Neural cell (in vitro differentiated cells): ENCODE measurements at regions not wholly inside any gene's neighbourhood (a gene's known extent, or its start where the extent isn't known, plus 50 kb on each side); places are given as distances from the start of the nearest gene placed in this dataset.

Experiments used
- H2AFZ ChIP-seq: fragments of 200-600, 300-800 bp; sonication (generic), shearing (Covaris generic); 2 replicates; pipeline ENCODE4 v1.6.0; 2014; ENCODE audit warnings: low read depth, mild to moderate bottlenecking, antibody characterized with exemption, low read length, moderate library complexity
- H3F3A ChIP-seq: fragments of 200-600 bp; shearing (Covaris generic); 2 replicates; pipeline ENCODE4 v1.6.1; 2016; ENCODE audit warnings: mild to moderate bottlenecking, moderate library complexity, mixed read lengths, antibody characterized with exemption, low read length; ENCODE audit not compliant: insufficient read depth, poor library complexity, severe bottlenecking
- H3K27ac ChIP-seq: fragments of 200-600, 300-800 bp; sonication (generic), shearing (Covaris generic); 2 replicates; pipeline ENCODE4 v1.5.1; 2014; ENCODE audit warnings: mild to moderate bottlenecking, low read length, moderate library complexity
- H3K27me3 ChIP-seq: fragments of 300-800, 200-600 bp; sonication (generic), shearing (Covaris generic); 2 replicates; pipeline ENCODE4 v1.6.0; 2014; ENCODE audit warnings: mild to moderate bottlenecking, low read depth, low read length, moderate library complexity; ENCODE audit not compliant: insufficient read depth
- H3K36me3 ChIP-seq: fragments of 300-800, 200-600 bp; sonication (generic), shearing (Covaris generic); 2 replicates; pipeline ENCODE4 v1.5.1; 2014; ENCODE audit warnings: mild to moderate bottlenecking, antibody characterized with exemption, low read length, moderate library complexity; ENCODE audit not compliant: insufficient read depth
- H3K4me2 ChIP-seq: fragments of 300-800, 200-600 bp; sonication (generic), shearing (Covaris generic); 2 replicates; pipeline ENCODE4 v1.6.0; 2014; ENCODE audit warnings: mild to moderate bottlenecking, low read length
- H3K4me3 ChIP-seq: fragments of 300-800, 200-600 bp; sonication (generic), shearing (Covaris generic); 2 replicates; pipeline ENCODE4 v1.5.1; 2014; ENCODE audit warnings: mild to moderate bottlenecking, low read length, moderate library complexity
- H3K79me2 ChIP-seq: fragments of 200-600 bp; shearing (Covaris generic); replicated peaks from 2 replicates; pipeline ENCODE4 v1.6.0; 2014; ENCODE audit warnings: mild to moderate bottlenecking, low read length, moderate library complexity; ENCODE audit not compliant: insufficient read depth
- H3K9ac ChIP-seq: fragments of 300-800, 200-600 bp; sonication (generic), shearing (Covaris generic); 2 replicates; pipeline ENCODE4 v1.6.1; 2016; ENCODE audit warnings: mild to moderate bottlenecking, low read length, mixed read lengths
- H3K9me2 ChIP-seq: fragments of 200-600 bp; shearing (Covaris generic); 2 replicates; pipeline ENCODE4 v1.6.1; 2016; ENCODE audit warnings: mild to moderate bottlenecking, low read length, mixed read lengths; ENCODE audit not compliant: insufficient read depth
- H3K9me3 ChIP-seq: fragments of 200-600, 300-800 bp; sonication (generic), shearing (Covaris generic); 2 replicates; pipeline ENCODE4 v1.6.1; 2016; ENCODE audit warnings: mild to moderate bottlenecking, mixed run types, low read length, moderate library complexity, mixed read lengths
- H4K20me1 ChIP-seq: fragments of 200-600 bp; shearing (Covaris generic); 2 replicates; pipeline ENCODE4 v1.6.1; 2016; ENCODE audit warnings: mild to moderate bottlenecking, mixed run types; ENCODE audit not compliant: insufficient read depth
- EP300 ChIP-seq: fragments of 450-650 bp; conservative IDR thresholded peaks from 2 replicates; pipeline ENCODE4 v1.6.1; 2014; ENCODE audit warnings: antibody characterized with exemption, mild to moderate bottlenecking, moderate library complexity; ENCODE audit not compliant: poor library complexity, severe bottlenecking
- EZH2 ChIP-seq: fragments of 200-600, 300-800 bp; shearing (Covaris generic), sonication (generic); IDR thresholded peaks from 2 replicates; pipeline ENCODE4 v1.6.1; 2014; ENCODE audit warnings: antibody characterized with exemption, low read length, borderline replicate concordance, mild to moderate bottlenecking; ENCODE audit not compliant: insufficient read depth, poor library complexity, severe bottlenecking
- MXI1 ChIP-seq: fragments of 450-650 bp; conservative IDR thresholded peaks from 2 replicates; pipeline ENCODE4 v1.6.1; 2014; ENCODE audit warnings: antibody characterized with exemption, mild to moderate bottlenecking; ENCODE audit not compliant: poor library complexity, severe bottlenecking
- POLR2AphosphoS5 ChIP-seq: IDR thresholded peaks from 2 replicates; pipeline ENCODE4 v1.6.1; 2012
- RAD21 ChIP-seq: fragments of 450-650 bp; conservative IDR thresholded peaks from 2 replicates; pipeline ENCODE4 v1.6.1; 2014; ENCODE audit warnings: antibody characterized with exemption, mild to moderate bottlenecking, moderate library complexity
- SMC3 ChIP-seq: fragments of 450-650 bp; conservative IDR thresholded peaks from 2 replicates; pipeline ENCODE4 v1.6.1; 2014; ENCODE audit warnings: antibody characterized with exemption, mild to moderate bottlenecking, moderate library complexity; ENCODE audit not compliant: poor library complexity
- TAF1 ChIP-seq: IDR thresholded peaks from 2 replicates; pipeline ENCODE4 v1.6.1; 2012; ENCODE audit warnings: low read depth
- TF ChIP-seq, protein P1 (sequence below): fragments of 450-650 bp; IDR thresholded peaks from 2 replicates; pipeline ENCODE4 v1.5.1; 2014; ENCODE audit warnings: antibody characterized with exemption, mild to moderate bottlenecking, moderate library complexity; ENCODE audit not compliant: poor library complexity, severe bottlenecking
- TF ChIP-seq, protein P2 (sequence below): IDR thresholded peaks from 2 replicates; pipeline ENCODE4 v1.6.1; 2012; ENCODE audit warnings: borderline replicate concordance

DNA sequence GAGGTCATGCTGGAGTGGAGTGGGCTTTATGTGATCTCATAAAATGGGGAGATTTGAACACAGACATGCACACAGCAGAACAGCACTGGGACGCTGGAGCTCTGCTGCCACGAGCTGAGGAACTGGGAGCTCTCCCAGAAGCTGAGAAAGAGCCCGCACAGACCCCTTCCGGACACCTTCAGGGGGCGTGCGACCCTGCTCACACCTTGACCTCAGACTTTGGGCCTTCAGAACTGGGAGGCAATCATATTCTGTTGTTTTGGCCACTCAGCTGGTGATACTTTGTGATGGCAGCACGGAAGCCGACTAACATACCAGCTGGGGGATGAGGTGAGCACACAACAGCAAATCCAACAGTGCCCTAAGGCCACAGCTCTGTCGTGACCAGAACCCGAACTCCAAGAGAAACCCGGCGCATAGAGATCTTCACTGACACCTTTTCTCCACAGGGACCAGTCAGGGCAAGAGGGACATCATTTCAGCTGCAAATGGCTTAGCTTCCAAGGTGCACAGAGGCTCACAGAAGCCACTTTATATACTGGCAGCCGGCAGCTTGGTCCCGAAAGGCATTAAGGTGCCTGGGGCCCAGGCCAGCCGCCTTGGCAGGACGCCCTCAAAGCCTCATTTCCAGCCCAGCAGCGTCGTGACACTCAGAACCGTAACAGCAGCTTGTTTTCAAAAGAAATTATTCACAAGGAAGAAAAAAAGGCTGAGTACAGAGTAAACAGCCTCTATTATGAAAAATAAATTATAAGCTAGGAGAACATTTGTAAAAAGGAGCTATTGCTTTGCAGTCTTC lies 89.3 kb downstream of the RNASET2 start:
- Histone ChIP-seq H3F3A (no peaks in the 10 kb centered on the region), H3K4me2 (no peak overlapping the region), H2AFZ (no peak overlapping the region), H3K27me3 (no peaks in the 10 kb centered on the region), H3K27ac (no peak overlapping the region), H3K9me3 (no peaks in the 10 kb centered on the region), H3K9ac (no peak overlapping the region), H3K4me3 (no peak overlapping the region), H3K9me2 (no peaks in the 10 kb centered on the region), H3K79me2 (no peaks in the 10 kb centered on the region), H3K36me3 (no peaks in the 10 kb centered on the region), H4K20me1 (no peaks in the 10 kb centered on the region)
- TF ChIP-seq SMC3 (no peak), RAD21 (no peak), MXI1 (no peak), EP300 (no peak), EZH2 (no peak), POLR2AphosphoS5 (no peak)
- TF ChIP-seq, protein P1, sequence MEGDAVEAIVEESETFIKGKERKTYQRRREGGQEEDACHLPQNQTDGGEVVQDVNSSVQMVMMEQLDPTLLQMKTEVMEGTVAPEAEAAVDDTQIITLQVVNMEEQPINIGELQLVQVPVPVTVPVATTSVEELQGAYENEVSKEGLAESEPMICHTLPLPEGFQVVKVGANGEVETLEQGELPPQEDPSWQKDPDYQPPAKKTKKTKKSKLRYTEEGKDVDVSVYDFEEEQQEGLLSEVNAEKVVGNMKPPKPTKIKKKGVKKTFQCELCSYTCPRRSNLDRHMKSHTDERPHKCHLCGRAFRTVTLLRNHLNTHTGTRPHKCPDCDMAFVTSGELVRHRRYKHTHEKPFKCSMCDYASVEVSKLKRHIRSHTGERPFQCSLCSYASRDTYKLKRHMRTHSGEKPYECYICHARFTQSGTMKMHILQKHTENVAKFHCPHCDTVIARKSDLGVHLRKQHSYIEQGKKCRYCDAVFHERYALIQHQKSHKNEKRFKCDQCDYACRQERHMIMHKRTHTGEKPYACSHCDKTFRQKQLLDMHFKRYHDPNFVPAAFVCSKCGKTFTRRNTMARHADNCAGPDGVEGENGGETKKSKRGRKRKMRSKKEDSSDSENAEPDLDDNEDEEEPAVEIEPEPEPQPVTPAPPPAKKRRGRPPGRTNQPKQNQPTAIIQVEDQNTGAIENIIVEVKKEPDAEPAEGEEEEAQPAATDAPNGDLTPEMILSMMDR = no peak

DNA sequence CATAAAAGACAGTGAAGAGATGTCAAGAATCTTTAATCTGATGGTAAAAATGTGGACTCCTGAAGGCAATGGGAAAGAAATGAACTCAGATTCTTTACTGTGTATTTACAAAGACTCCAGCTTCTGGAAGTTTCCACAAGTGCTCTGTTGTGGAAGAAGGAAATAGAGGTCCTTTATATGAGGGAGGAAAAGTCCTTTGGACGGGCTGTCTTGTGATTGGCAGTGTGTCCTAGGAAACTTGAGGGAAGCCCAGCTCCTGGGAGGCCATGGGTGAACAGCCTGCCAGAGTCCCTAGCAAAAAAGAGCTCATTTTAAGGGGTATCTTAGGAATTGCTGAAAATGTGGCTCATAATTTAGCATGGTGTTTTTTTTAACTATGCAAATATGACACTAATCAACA lies 92.0 kb downstream of the RNASET2 start:
- Histone ChIP-seq H3K27ac (no peak overlapping the region), H3K9me2 (no peaks in the 10 kb centered on the region), H3K9ac (no peak overlapping the region), H4K20me1 (no peaks in the 10 kb centered on the region), H3K9me3 (no peaks in the 10 kb centered on the region), H3K4me3 (no peak overlapping the region), H3K79me2 (peaks cover 3% of the 10 kb centered on the region), H2AFZ (no peak overlapping the region), H3F3A (no peaks in the 10 kb centered on the region), H3K4me2 (no peak overlapping the region), H3K36me3 (no peaks in the 10 kb centered on the region), H3K27me3 (no peaks in the 10 kb centered on the region)
- TF ChIP-seq, protein P2, sequence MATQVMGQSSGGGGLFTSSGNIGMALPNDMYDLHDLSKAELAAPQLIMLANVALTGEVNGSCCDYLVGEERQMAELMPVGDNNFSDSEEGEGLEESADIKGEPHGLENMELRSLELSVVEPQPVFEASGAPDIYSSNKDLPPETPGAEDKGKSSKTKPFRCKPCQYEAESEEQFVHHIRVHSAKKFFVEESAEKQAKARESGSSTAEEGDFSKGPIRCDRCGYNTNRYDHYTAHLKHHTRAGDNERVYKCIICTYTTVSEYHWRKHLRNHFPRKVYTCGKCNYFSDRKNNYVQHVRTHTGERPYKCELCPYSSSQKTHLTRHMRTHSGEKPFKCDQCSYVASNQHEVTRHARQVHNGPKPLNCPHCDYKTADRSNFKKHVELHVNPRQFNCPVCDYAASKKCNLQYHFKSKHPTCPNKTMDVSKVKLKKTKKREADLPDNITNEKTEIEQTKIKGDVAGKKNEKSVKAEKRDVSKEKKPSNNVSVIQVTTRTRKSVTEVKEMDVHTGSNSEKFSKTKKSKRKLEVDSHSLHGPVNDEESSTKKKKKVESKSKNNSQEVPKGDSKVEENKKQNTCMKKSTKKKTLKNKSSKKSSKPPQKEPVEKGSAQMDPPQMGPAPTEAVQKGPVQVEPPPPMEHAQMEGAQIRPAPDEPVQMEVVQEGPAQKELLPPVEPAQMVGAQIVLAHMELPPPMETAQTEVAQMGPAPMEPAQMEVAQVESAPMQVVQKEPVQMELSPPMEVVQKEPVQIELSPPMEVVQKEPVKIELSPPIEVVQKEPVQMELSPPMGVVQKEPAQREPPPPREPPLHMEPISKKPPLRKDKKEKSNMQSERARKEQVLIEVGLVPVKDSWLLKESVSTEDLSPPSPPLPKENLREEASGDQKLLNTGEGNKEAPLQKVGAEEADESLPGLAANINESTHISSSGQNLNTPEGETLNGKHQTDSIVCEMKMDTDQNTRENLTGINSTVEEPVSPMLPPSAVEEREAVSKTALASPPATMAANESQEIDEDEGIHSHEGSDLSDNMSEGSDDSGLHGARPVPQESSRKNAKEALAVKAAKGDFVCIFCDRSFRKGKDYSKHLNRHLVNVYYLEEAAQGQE = no peak
- TF ChIP-seq POLR2AphosphoS5 (no peak), EP300 (no peak), SMC3 (no peak), EZH2 (no peak), MXI1 (no peak), TAF1 (no peak), RAD21 (no peak)
- TF ChIP-seq, protein P1 = no peak
